ENCODE measurements at regions not wholly inside any gene's neighbourhood (a gene's known extent, or its start where the extent isn't known, plus 50 kb on each side); places are given as distances from the start of the nearest gene placed in this dataset.

- H3K4me3 Mint-ChIP-seq (ENCODE audit: unreplicated experiment), result no peak overlapping the region
- peaks cover 26% of the 10 kb centered on the region for H3K27me3 Mint-ChIP-seq (ENCODE audit: low read depth)
- no peaks in the 10 kb centered on the region for H3K4me1 Mint-ChIP-seq (ENCODE audit: low read depth)
- DNase-seq (ENCODE audit: low spot score), result no peak
- no peaks in the 10 kb centered on the region for H3K9me3 Mint-ChIP-seq (ENCODE audit: low read depth)
- H3K27ac Mint-ChIP-seq (ENCODE audit: unreplicated experiment), result no peak overlapping the region
- H3K36me3 Mint-ChIP-seq (ENCODE audit: low read depth), result no peaks in the 10 kb centered on the region
- TF ChIP-seq, protein P1, sequence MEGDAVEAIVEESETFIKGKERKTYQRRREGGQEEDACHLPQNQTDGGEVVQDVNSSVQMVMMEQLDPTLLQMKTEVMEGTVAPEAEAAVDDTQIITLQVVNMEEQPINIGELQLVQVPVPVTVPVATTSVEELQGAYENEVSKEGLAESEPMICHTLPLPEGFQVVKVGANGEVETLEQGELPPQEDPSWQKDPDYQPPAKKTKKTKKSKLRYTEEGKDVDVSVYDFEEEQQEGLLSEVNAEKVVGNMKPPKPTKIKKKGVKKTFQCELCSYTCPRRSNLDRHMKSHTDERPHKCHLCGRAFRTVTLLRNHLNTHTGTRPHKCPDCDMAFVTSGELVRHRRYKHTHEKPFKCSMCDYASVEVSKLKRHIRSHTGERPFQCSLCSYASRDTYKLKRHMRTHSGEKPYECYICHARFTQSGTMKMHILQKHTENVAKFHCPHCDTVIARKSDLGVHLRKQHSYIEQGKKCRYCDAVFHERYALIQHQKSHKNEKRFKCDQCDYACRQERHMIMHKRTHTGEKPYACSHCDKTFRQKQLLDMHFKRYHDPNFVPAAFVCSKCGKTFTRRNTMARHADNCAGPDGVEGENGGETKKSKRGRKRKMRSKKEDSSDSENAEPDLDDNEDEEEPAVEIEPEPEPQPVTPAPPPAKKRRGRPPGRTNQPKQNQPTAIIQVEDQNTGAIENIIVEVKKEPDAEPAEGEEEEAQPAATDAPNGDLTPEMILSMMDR (IDR thresholded peaks at IDR 0.05), result no peak
These were observed 363.1 kb upstream of the PTCHD4 start for GRCh38 chr6:48474136-48474535.

- DNase-seq (ENCODE audit: low spot score), result no peak
- H3K27ac Mint-ChIP-seq (ENCODE audit: unreplicated experiment), result no peak overlapping the region
- H3K4me1 Mint-ChIP-seq (ENCODE audit: low read depth), result no peaks in the 10 kb centered on the region
- TF ChIP-seq, protein P1 (IDR thresholded peaks at IDR 0.05), result no peak
- H3K36me3 Mint-ChIP-seq (ENCODE audit: low read depth), result no peaks in the 10 kb centered on the region
- H3K4me3 Mint-ChIP-seq (ENCODE audit: unreplicated experiment), result no peak overlapping the region
- H3K9me3 Mint-ChIP-seq (ENCODE audit: low read depth), result no peaks in the 10 kb centered on the region
- peaks cover 19% of the 10 kb centered on the region for H3K27me3 Mint-ChIP-seq (ENCODE audit: low read depth)
These were observed 361.5 kb upstream of the PTCHD4 start for GRCh38 chr6:48472535-48472934.

DNA sequence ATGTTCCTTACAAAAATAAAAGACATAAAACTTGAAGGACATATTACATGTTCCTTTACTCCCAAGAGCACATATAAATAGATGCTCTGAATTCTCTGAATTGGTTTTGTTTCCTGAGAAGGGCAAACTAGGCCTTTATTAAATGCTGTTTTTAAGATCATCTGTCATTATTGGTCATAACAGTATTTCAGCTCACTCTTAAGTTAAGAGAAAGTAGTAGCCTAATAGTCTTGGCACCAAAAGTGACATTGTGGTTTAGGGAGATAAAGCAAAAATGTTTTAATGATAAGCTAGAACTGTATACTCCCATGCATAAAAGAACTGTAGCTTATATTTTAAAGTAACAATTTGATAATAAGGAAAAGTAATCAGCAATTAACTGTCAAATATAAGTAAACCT is 361.1 kb upstream of the PTCHD4 start:
- TF ChIP-seq, protein P1 (IDR thresholded peaks at IDR 0.05), result no peak
- DNase-seq (ENCODE audit: low spot score), result no peak

GRCh38 chr6:48471326-48471725 is 360.3 kb upstream of the PTCHD4 start:
- DNase-seq (ENCODE audit: low spot score), result no peak
- TF ChIP-seq, protein P1 (IDR thresholded peaks at IDR 0.05), result no peak
- peaks cover 2% of the 10 kb centered on the region for H3K36me3 Mint-ChIP-seq (ENCODE audit: low read depth)
- peaks cover 17% of the 10 kb centered on the region for H3K27me3 Mint-ChIP-seq (ENCODE audit: low read depth)
- peaks cover 7% of the 10 kb centered on the region for H3K9me3 Mint-ChIP-seq (ENCODE audit: low read depth)
- no peak overlapping the region for H3K27ac Mint-ChIP-seq (ENCODE audit: unreplicated experiment)
- H3K4me3 Mint-ChIP-seq (ENCODE audit: unreplicated experiment), result no peak overlapping the region
- H3K4me1 Mint-ChIP-seq (ENCODE audit: low read depth), result no peaks in the 10 kb centered on the region

More for the DNA sequence above, 361.1 kb upstream of the PTCHD4 start:
- Mint-ChIP-seq H3K9me3 (ENCODE audit: low read depth) (no peaks in the 10 kb centered on the region), H3K27ac (ENCODE audit: unreplicated experiment) (no peak overlapping the region), H3K4me3 (ENCODE audit: unreplicated experiment) (no peak overlapping the region), H3K27me3 (ENCODE audit: low read depth) (peaks cover 19% of the 10 kb centered on the region), H3K36me3 (ENCODE audit: low read depth) (no peaks in the 10 kb centered on the region), H3K4me1 (ENCODE audit: low read depth) (no peaks in the 10 kb centered on the region)

DNA sequence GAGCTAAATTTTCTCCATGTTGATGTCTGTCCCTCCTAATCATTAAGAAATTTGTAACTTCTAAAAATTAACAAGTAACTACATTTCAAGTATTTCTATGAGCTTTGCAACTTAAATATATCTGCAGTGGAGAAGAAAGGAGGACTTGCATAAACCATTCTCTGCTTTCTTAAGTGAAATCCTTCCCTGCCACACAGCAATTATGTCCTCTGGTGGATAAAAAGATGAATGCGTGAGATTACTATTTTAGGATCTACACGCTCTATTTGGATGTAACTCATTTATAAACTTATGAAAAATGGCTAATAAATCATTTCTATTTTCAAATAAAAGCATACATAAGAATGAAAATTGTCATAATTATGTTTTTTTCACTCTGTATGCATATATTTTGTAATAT is 338.0 kb upstream of the PTCHD4 start:
- no peaks in the 10 kb centered on the region for H3K4me1 Mint-ChIP-seq (ENCODE audit: low read depth)
- H3K27ac Mint-ChIP-seq (ENCODE audit: unreplicated experiment), result no peak overlapping the region
- no peak for DNase-seq (ENCODE audit: low spot score)
- H3K36me3 Mint-ChIP-seq (ENCODE audit: low read depth), result peaks cover 1% of the 10 kb centered on the region
- H3K9me3 Mint-ChIP-seq (ENCODE audit: low read depth), result peaks cover 32% of the 10 kb centered on the region
- TF ChIP-seq, protein P1 (IDR thresholded peaks at IDR 0.05), result peak; percentile 49
- peaks cover 7% of the 10 kb centered on the region for H3K27me3 Mint-ChIP-seq (ENCODE audit: low read depth)
- H3K4me3 Mint-ChIP-seq (ENCODE audit: unreplicated experiment), result no peak overlapping the region

All from chondrocyte (in vitro differentiated cells).